DMS114 treated with DMSO at 0.1 percent for 48 hours (cell line): ENCODE measurements at regions not wholly inside any gene's neighbourhood (a gene's known extent, or its start where the extent isn't known, plus 50 kb on each side); places are given as distances from the start of the nearest gene placed in this dataset.

Experiments used
- DNase-seq: peaks from one replicate; lab custom pipeline; 2025; ENCODE audit not compliant: unreplicated experiment; lab: John Stamatoyannopoulos, UW

DNA sequence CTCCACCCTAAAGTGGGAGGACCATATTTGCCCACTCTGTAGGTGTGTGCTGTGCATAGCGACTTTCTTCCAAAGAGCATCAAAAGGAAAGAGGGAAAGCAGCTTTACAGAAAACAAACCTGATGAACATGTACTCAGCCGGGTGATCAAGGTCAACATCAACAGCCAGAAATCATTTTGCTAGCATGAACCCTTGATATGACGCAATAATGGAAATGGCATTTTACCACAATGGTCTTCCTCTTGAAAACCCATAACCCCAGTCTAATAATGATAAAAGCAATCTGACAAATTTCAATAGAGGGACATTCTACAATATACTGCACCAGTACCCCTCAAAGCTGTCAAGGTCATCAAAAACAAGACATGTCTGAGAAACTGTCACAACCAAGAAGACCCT, 350.2 kb downstream of the FBXO15 start:
- DNase-seq: no peak

DNA sequence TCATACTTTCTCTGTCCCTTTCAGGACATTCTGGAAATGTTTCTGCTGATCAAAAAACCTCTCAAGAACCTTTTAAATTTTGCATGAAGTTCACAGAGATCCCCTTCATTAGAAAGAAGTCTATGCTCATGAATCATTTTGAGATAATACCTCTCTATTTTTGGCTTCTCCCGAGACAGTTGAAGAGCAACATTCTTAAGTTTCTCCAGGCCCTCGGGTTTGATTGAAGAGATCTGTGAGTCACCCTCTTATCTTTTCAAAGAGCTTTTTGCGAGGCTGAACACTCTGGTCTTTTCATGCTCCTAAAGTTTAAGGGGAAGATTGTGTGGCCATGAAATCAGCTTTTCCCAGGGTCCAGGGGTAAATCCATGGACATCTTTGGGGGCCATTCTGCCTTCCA, 354.2 kb downstream of the FBXO15 start:
- DNase-seq: no peak

DNA sequence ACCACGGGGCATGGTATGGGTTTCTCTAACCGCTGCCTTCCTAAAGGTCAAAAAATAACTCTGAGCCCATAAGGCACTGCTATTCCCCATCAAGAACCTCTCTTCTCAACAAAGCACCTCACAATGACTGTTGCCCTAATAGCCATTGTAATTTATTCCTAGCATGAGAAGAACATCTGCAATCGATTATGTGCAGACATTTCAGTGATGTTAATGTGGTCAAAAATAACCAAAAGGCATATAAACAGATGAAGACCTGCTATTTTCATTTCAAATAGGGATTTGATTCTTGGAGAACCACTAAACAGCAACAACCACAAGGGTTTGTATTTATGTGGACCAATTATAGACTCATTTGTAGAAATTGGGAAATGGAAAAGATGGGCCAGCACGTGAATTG, 356.6 kb downstream of the FBXO15 start:
- DNase-seq: no peak

DNA sequence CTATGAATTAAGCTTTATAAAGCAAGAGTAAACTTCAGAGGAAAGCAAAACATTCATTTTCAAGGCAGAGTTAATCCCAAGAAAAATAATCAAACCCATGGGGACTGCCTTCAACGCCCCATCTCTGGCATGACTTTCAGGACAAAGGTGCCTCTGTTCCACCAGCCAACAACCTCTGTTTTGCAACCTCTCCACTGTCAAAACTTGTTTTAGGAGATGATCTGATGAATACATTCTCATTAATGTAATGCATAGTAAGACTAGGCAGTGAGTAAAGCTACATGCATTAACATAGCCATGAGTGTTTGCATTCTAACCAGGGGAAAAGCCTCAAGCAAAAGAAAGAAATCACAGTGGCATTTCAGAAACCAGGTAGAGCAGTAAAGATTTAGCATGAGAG, 357.0 kb downstream of the FBXO15 start:
- DNase-seq: no peak

- DNase-seq: no peak
These were observed 360.3 kb downstream of the FBXO15 start for GRCh38 chr18:73787316-73787715.

GRCh38 chr18:73785300-73785699, 362.3 kb downstream of the FBXO15 start:
- DNase-seq: no peak

DNA sequence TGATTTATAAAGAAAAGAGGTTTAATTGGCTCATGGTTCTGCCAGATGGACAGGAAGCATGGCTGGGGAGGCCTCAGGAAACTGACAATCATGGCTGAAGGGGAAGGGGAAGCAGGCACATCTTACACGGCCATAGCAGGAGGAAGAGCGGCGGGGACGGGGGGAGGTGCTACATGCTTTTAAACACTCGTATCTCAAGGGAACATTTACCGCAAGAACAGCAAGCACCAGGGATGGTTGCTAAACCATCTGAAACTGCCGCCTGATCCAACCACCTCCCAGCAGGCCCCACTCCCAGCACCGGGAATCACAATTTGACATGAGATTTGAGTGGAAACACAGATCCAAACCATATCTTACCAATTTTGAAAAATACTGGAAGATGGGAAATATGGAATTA, 362.8 kb downstream of the FBXO15 start:
- no peak for DNase-seq

- no peak for DNase-seq
These were observed 365.2 kb downstream of the FBXO15 start for GRCh38 chr18:73782405-73782804.

DNA sequence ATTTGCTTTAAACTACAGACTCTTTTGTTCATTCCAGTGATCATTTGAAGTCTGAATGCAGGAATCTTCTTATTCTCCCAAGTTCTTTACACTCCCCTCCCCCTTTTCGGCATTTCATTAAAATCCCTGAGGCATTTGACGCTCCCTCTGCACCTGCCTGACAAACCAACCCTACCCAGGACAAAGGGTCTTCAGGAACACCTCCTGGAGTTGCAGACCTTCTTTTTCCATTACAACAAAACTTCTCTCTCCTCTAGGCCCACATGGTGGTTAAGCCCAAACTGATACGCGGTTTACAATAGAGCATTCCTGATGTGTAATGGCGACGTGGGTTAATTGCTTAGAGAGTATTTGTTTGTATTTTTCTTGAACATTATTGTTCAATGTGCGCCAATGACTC, 367.4 kb downstream of the FBXO15 start:
- no peak for DNase-seq

- no peak for DNase-seq
These were observed 369.6 kb downstream of the FBXO15 start for GRCh38 chr18:73778032-73778359.

GRCh38 chr18:73777356-73778031, 370.1 kb downstream of the FBXO15 start:
- DNase-seq: no peak

GRCh38 chr18:73774811-73775509, 372.7 kb downstream of the FBXO15 start:
- DNase-seq: no peak

- DNase-seq: no peak
These were observed 379.6 kb downstream of the FBXO15 start for GRCh38 chr18:73768043-73768442.

GRCh38 chr18:73766910-73767515, 380.6 kb downstream of the FBXO15 start:
- DNase-seq: no peak

DNA sequence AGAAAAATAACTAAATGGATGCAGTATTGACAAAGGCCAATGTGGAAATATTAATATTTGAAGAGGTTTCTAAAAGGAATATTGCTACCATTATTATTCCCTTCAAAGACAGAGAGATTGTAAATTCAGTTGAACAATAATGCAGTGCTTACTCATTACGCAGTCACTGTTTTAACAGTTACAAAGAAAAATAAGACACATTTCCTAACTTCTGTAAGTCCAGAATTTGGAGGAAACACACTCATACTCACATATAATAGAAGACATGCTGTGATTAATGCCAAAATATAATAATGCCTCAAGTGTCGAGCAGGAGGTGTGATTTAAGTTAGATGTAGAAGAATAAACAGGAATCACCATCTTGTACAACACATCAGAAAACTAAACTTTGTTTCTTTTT, 389.2 kb downstream of the FBXO15 start:
- DNase-seq: no peak

DNA sequence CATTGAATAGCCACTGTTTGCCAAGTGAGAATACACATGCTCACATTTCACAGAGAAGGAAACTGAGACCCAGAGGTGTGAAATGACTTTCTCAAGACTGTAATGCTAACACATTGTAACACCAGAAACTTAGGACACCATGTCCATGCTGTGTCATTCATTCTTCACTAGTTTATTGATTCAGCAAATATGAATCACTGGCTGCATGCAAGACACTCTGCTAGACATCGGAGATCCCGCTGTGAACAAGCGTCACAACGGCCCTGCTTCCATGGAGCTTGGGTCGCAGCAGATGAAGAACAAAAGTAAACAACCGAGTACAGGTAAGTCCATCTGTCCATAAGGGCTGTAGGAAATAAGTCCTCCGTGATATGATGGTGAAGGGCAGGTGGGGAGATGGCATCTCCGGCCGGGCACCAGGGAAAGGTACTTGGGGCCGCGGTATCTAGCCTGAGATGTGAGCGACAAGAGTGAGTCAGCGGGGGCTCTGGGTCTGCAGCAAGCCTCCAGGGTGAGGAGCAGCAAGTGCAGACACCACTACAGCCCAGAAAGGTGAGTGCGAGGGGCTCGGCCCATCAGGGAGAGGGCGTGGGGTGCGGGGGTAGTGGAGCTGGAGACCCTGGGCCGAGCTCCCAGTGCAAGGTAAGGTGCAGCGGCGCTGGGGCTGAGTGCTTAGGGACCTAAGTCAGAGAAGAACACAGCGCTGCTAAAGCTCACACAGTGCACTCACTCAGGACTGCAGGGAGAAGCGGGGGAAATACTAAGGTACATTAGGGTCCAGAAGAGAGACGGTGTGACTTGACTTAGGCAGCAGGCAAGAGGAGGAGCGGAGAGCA, 391.2 kb downstream of the FBXO15 start:
- DNase-seq: no peak

- no peak for DNase-seq
These were observed 394.7 kb downstream of the FBXO15 start for GRCh38 chr18:73752965-73753364.

DNA sequence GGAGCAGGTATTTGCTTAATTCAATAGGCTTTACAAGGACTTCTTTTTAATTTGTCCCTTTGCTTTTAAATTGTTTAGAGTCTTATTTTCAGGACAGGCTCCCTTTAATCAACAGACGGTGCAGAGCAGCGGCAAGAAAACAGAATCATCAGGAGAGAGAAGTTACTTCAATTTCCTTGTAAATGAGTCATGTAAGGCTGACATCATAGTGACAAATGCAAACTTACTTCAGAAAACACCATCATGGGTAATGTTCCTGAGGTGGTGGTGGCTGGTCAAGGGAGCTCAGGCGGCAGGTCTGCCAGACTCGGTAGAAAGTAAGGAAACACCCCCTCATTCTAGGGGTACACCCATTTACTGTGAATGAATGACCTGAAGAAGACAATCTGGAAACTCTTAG, 395.1 kb downstream of the FBXO15 start:
- DNase-seq: no peak

- no peak for DNase-seq
These were observed 397.6 kb downstream of the FBXO15 start for GRCh38 chr18:73750052-73750451.

DNA sequence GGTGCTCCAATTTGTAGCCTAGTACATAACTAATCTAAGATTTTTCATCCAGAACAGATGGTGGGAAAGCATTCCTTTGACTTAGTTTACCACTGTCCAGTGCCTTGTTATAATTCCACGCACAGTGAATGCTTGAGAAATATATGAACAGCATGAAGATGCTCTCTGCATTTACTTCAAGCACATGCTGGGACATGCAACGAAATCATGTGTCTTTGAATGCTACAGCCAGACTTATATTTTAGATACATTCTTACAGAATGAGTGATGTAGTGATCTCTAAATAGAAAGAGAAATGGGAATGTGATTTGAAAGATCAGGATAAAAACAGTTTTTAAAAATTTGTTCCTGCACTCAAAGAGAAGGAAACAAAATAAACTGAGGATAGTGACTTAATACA, 398.3 kb downstream of the FBXO15 start:
- no peak for DNase-seq

GRCh38 chr18:73748731-73749130, 398.9 kb downstream of the FBXO15 start:
- DNase-seq: no peak

DNA sequence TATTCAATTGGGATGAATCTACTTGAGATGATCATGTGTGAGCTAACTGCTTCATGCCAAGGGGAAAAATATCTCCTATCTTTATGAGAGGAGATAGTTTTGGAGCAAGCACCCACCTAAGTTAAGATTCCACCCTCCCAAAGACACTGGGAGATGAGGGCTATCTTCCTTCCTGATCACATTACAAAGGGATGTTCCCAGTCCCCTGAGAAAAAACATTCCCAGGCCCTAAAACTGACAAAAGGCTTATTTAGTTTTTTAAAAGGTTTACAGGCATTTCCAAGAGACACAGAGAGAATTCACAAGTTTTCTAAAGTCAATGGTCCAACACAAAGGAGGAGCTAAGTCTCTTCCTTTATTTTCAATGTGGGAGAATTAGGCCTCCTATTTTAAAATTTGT, 401.5 kb downstream of the FBXO15 start:
- DNase-seq: no peak
